Parathyroid adenoma (tissue), 2 donors: ENCODE measurements at regions not wholly inside any gene's neighbourhood (a gene's known extent, or its start where the extent isn't known, plus 50 kb on each side); places are given as distances from the start of the nearest gene placed in this dataset.

Experiments used
- H2AFZ ChIP-seq: fragments of 300-600 bp; sonication (generic); one replicate; pipeline ENCODE4 v1.7.0; 2017; ENCODE audit warnings: antibody characterized with exemption, mild to moderate bottlenecking
- H3K27ac ChIP-seq: fragments of 300-600 bp; sonication (generic); one replicate; pipeline ENCODE4 v1.7.0; 2017
- H3K27me3 ChIP-seq: fragments of 300-600 bp; sonication (generic); one replicate; pipeline ENCODE4 v1.7.0; 2017; ENCODE audit warnings: low read length; ENCODE audit not compliant: control insufficient read depth, insufficient read depth
- H3K36me3 ChIP-seq: fragments of 300-600 bp; sonication (generic); one replicate; pipeline ENCODE4 v1.7.0; 2017; ENCODE audit warnings: low read length; ENCODE audit not compliant: control insufficient read depth, insufficient read depth
- H3K4me1 ChIP-seq: fragments of 300-600 bp; sonication (generic); one replicate; pipeline ENCODE4 v1.7.0; 2017; ENCODE audit warnings: control low read depth
- H3K4me2 ChIP-seq: fragments of 300-600 bp; sonication (generic); one replicate; pipeline ENCODE4 v1.7.0; 2017; ENCODE audit warnings: low read length
- H3K4me3 ChIP-seq: fragments of 300-600 bp; sonication (generic); one replicate; pipeline ENCODE4 v1.7.0; 2017; ENCODE audit warnings: low read depth, low read length
- H3K79me2 ChIP-seq: fragments of 300-600 bp; sonication (generic); one replicate; pipeline ENCODE4 v1.7.0; 2017; ENCODE audit warnings: control low read depth
- H3K9ac ChIP-seq: fragments of 300-600 bp; sonication (generic); one replicate; pipeline ENCODE4 v1.7.0; 2017; ENCODE audit warnings: mild to moderate bottlenecking
- H3K9me3 ChIP-seq: fragments of 300-600 bp; sonication (generic); one replicate; pipeline ENCODE4 v1.7.0; 2017; ENCODE audit warnings: low read length; ENCODE audit not compliant: control insufficient read depth
- TF ChIP-seq, protein P1 (sequence below): fragments of 300-600 bp; sonication (generic); IDR thresholded peaks from one replicate; pipeline ENCODE4 v1.7.0; 2017; ENCODE audit warnings: antibody characterized with exemption, mild to moderate bottlenecking
- donor health status: primary hyperparathyroidism.

DNA sequence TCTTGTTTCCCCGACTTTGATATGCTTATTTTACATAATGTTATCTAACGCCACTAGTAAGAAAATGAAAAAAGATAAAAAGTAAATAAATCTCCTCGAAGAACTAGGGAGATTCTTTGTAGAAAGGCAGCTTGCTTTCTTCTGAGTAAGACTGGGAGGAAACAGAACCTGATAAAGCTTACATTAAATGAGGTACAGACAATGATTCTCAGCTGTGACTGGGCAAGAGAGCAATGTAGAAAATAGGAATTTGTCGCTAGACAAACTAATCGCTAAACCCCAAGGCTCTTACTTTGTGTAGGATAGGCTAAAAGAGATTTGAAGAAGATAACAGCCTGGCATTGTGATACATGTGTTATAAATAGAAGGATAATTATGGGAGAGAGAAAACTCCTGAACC lies 919.0 kb upstream of the ALCAM start:
- Histone ChIP-seq H3K4me3 (no peak overlapping the region), H3K9me3 (no peaks in the 10 kb centered on the region), H3K27ac (no peak overlapping the region), H2AFZ (no peak overlapping the region), H3K27me3 (no peaks in the 10 kb centered on the region), H3K9ac (no peak overlapping the region), H3K79me2 (no peaks in the 10 kb centered on the region), H3K4me1 (no peaks in the 10 kb centered on the region), H3K4me2 (no peak overlapping the region), H3K36me3 (no peaks in the 10 kb centered on the region)
- TF ChIP-seq, protein P1, sequence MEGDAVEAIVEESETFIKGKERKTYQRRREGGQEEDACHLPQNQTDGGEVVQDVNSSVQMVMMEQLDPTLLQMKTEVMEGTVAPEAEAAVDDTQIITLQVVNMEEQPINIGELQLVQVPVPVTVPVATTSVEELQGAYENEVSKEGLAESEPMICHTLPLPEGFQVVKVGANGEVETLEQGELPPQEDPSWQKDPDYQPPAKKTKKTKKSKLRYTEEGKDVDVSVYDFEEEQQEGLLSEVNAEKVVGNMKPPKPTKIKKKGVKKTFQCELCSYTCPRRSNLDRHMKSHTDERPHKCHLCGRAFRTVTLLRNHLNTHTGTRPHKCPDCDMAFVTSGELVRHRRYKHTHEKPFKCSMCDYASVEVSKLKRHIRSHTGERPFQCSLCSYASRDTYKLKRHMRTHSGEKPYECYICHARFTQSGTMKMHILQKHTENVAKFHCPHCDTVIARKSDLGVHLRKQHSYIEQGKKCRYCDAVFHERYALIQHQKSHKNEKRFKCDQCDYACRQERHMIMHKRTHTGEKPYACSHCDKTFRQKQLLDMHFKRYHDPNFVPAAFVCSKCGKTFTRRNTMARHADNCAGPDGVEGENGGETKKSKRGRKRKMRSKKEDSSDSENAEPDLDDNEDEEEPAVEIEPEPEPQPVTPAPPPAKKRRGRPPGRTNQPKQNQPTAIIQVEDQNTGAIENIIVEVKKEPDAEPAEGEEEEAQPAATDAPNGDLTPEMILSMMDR = no peak

DNA sequence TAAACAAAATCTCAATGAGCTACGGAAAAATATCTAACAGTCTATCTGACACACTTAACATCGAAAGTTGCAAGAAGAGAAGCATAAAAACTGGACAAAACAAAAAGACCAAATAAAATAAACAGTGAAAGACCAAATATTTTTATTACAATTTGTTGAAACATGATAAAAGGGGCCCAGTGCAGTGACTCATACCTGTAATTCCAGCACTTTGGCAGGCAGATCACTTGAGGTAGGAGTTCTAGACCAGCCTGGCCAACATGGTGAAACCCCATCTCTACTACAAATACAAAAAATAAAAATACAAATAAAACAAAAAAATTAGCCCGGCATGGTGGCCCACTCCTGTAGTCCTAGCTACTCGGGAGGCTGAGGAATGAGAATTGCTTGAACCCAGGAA lies 914.0 kb upstream of the ALCAM start:
- H3K4me1 ChIP-seq = no peaks in the 10 kb centered on the region
- no peak overlapping the region for H3K9ac ChIP-seq
- no peaks in the 10 kb centered on the region for H3K79me2 ChIP-seq
- no peak overlapping the region for H3K4me3 ChIP-seq
- no peak overlapping the region for H2AFZ ChIP-seq
- H3K4me2 ChIP-seq = no peak overlapping the region
- H3K9me3 ChIP-seq = no peaks in the 10 kb centered on the region
- no peaks in the 10 kb centered on the region for H3K27me3 ChIP-seq
- TF ChIP-seq, protein P1 = no peak
- no peak overlapping the region for H3K27ac ChIP-seq
- H3K36me3 ChIP-seq = no peaks in the 10 kb centered on the region

DNA sequence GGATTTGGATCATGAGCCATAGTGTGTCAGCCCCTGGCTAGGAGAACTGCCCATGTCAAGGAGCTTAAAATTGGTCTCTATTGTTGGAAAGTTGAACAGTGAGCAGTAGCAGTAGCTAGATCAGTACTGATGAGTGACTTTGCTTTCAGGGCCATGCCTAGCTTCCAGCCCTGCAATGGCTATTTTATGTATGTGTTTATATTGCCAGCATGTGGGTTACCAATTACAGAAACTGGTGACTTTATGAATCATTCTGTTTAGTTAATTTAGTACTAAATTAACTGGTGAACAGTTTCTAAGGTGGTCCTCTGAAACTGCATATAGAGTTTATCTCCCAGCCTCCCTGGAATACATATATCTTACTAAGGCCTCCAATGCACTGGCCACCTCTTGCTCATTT lies 908.1 kb upstream of the ALCAM start:
- Histone ChIP-seq H3K4me1 (peaks cover 8% of the 10 kb centered on the region), H3K36me3 (no peaks in the 10 kb centered on the region), H3K4me2 (no peak overlapping the region), H3K27me3 (no peaks in the 10 kb centered on the region), H3K27ac (no peak overlapping the region), H3K9me3 (no peaks in the 10 kb centered on the region), H3K9ac (no peak overlapping the region), H3K79me2 (no peaks in the 10 kb centered on the region), H2AFZ (no peak overlapping the region), H3K4me3 (no peak overlapping the region)
- TF ChIP-seq, protein P1 = no peak

DNA sequence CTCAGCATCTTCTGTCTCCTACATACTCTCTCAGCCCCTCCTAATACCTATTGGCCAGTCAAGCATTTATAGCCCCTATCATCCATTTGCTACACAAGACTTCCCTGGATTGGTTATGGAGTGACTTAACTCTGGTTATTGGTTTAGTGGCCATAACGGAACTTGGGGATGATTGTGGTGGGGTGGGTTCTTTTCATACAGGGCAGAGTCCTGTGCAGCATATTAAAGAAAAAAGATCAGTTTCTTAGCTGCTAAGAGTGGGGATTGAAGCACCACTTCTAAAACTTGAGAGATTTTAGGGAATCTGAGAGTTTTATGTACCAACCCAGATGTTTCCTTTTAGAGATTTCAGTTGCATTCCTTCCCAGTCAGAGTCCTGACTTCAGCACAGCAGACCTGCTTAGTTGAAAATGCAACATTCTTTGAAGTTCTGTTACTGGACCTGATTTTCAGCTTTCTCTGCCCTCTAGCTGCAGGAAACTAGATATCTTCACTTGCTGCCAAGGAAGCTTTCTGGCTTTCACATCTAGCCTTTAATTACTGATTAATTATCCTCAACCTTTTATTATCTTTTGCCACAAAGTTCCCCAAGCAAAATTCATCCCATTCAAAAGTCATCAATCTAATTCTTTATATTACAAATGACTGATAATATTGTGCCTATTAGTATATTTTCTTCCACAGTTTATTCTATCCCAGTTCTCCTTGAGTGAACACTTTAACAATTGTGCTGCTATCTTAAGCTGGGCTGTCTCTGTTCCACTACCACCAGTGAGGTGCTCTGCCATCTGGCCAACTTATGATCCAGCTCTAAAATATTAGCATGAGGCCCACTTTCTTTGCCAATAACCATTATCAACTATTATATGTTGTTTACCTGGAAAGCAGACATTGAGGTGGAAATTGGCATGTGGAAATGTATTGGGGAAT lies 906.0 kb upstream of the ALCAM start:
- TF ChIP-seq, protein P1 = peak; percentile 48
- no peaks in the 10 kb centered on the region for H3K27me3 ChIP-seq
- no peak overlapping the region for H3K4me3 ChIP-seq
- no peaks in the 10 kb centered on the region for H3K79me2 ChIP-seq
- H3K36me3 ChIP-seq = no peaks in the 10 kb centered on the region
- H3K9me3 ChIP-seq = no peaks in the 10 kb centered on the region
- H3K4me1 ChIP-seq = peaks cover 8% of the 10 kb centered on the region
- H3K9ac ChIP-seq = no peak overlapping the region
- H3K4me2 ChIP-seq = no peak overlapping the region
- H2AFZ ChIP-seq = peak overlapping the region; percentile 61
- peak overlapping the region; percentile 8 for H3K27ac ChIP-seq

DNA sequence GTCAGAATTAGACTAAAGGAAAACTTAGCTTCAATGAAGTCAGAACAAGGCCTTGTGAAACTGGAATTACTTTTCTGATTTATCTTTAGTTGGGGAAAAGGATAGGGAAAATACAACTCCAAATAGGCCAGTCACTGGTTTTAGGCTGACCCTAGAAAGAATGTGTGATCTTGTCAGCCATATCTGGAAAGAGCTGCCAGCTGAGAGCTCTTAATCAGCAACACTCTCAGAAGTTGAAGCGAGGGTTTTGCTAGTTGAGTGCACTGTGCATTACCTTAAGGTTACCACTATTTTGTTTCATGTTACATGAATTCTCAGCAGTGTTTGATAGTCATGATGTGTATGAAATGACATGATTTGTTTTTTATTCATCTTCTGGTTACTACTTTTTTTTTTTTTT lies 905.3 kb upstream of the ALCAM start:
- H3K9me3 ChIP-seq = no peaks in the 10 kb centered on the region
- H3K4me3 ChIP-seq = no peak overlapping the region
- peak overlapping the region; percentile 8 for H3K27ac ChIP-seq
- H3K36me3 ChIP-seq = no peaks in the 10 kb centered on the region
- TF ChIP-seq, protein P1 = no peak
- no peaks in the 10 kb centered on the region for H3K27me3 ChIP-seq
- no peaks in the 10 kb centered on the region for H3K79me2 ChIP-seq
- H3K4me2 ChIP-seq = no peak overlapping the region
- H3K4me1 ChIP-seq = peaks cover 8% of the 10 kb centered on the region
- peak overlapping the region; percentile 61 for H2AFZ ChIP-seq
- no peak overlapping the region for H3K9ac ChIP-seq
